ENCODE measurements at regions not wholly inside any gene's neighbourhood (a gene's known extent, or its start where the extent isn't known, plus 50 kb on each side); places are given as distances from the start of the nearest gene placed in this dataset.

- TF ChIP-seq CTCF (IDR thresholded peaks at IDR 0.05; ENCODE audit: insufficient read depth, missing control alignments), result no peak
- DNase-seq (ENCODE audit: insufficient read length, low spot score) (no peak), FAIRE-seq (no peak)
Observed at GRCh38 chr3:191543897-191544296, 82.9 kb downstream of the PYDC2 start.

- no peak for TF ChIP-seq CTCF (IDR thresholded peaks at IDR 0.05; ENCODE audit: insufficient read depth, missing control alignments)
- DNase-seq (ENCODE audit: insufficient read length, low spot score), result no peak
- FAIRE-seq, result no peak
Observed at GRCh38 chr3:191549357-191549756, 88.4 kb downstream of the PYDC2 start.

GRCh38 chr3:191555037-191555436 is 94.1 kb downstream of the PYDC2 start:
- TF ChIP-seq CTCF (IDR thresholded peaks at IDR 0.05; ENCODE audit: insufficient read depth, missing control alignments), result no peak
- no peak for DNase-seq (ENCODE audit: insufficient read length, low spot score)
- no peak for FAIRE-seq

GRCh38 chr3:191557322-191557721 is 96.4 kb downstream of the PYDC2 start:
- no peak for DNase-seq (ENCODE audit: insufficient read length, low spot score)
- TF ChIP-seq CTCF (IDR thresholded peaks at IDR 0.05; ENCODE audit: insufficient read depth, missing control alignments), result no peak
- FAIRE-seq, result no peak

GRCh38 chr3:191563722-191564121 is 102.8 kb downstream of the PYDC2 start:
- TF ChIP-seq CTCF (IDR thresholded peaks at IDR 0.05; ENCODE audit: insufficient read depth, missing control alignments), result no peak
- no peak for DNase-seq (ENCODE audit: insufficient read length, low spot score)
- FAIRE-seq, result peak; percentile 85

GRCh38 chr3:191566469-191566868 is 105.5 kb downstream of the PYDC2 start:
- FAIRE-seq (no peak), DNase-seq (ENCODE audit: insufficient read length, low spot score) (no peak)
- no peak for TF ChIP-seq CTCF (IDR thresholded peaks at IDR 0.05; ENCODE audit: insufficient read depth, missing control alignments)

GRCh38 chr3:191568206-191568605 is 107.2 kb downstream of the PYDC2 start:
- no peak for FAIRE-seq
- no peak for DNase-seq (ENCODE audit: insufficient read length, low spot score)
- no peak for TF ChIP-seq CTCF (IDR thresholded peaks at IDR 0.05; ENCODE audit: insufficient read depth, missing control alignments)

All from D721Med (cell line).